ENCODE measurements at regions not wholly inside any gene's neighbourhood (a gene's known extent, or its start where the extent isn't known, plus 50 kb on each side); places are given as distances from the start of the nearest gene placed in this dataset.
"Not testable (repeated sequence)": the region's sequence is repeated elsewhere in the genome, so short reads cannot be mapped to it uniquely, and the experiment has no call there.

- no peak for TF ChIP-seq CTCF (conservative IDR thresholded peaks at IDR 0.05; ENCODE audit: control insufficient read depth, insufficient read depth, low read depth, low read length)
- peak; percentile 42 for DNase-seq (ENCODE audit: low read depth)
- H3K4me3 ChIP-seq (ENCODE audit: control insufficient read depth, low read depth, low read length): no peak overlapping the region
Measured at GRCh38 chr3:193132964-193133363, 108.1 kb upstream of the PLAAT1 start.

DNA sequence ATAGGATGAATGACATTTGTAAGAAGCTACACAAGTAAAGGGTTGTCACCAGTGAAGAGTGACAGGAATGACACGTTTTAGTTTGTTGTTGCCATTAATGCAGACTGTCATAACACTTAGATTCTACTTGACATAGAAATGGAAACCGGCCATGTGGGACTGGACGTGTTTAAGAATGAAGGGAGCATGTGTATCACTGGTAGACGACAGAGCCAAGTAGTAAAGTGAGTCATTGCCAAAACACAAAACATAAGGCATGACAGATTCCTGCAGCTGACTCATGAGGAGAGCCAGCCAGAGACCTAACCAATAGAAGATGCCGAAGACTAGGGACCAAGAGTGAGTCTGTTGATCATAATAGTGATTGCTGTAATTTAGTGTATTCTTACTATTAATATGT is 106.2 kb upstream of the PLAAT1 start:
- peak; percentile 90 for DNase-seq (ENCODE audit: low read depth)
- H3K4me3 ChIP-seq (ENCODE audit: control insufficient read depth, low read depth, low read length): no peak overlapping the region
- TF ChIP-seq CTCF (conservative IDR thresholded peaks at IDR 0.05; ENCODE audit: control insufficient read depth, insufficient read depth, low read depth, low read length): no peak

DNA sequence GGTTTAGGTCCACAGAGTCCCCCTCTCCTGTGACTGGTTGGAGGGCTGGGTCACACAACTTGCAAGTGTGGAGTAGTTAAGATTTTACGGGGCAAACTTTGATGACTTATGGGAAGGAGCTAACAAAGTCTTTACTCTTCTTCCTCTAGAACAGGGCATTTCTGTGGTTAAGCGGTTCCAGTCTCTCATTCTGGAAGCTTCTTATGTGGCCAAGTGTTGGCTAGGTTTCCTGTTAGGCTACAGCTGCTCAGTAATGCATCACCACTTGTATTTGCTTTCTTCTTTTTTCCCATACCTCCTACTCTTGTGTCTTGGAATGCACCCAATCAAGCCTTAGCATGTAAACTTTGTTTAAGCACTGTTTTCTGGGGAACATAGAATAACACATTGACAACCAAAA is 100.6 kb upstream of the PLAAT1 start:
- no peak for TF ChIP-seq CTCF (conservative IDR thresholded peaks at IDR 0.05; ENCODE audit: control insufficient read depth, insufficient read depth, low read depth, low read length)
- no peak overlapping the region for H3K4me3 ChIP-seq (ENCODE audit: control insufficient read depth, low read depth, low read length)
- DNase-seq (ENCODE audit: low read depth): peak; percentile 10

GRCh38 chr3:193145248-193145647 is 95.8 kb upstream of the PLAAT1 start:
- no peak for TF ChIP-seq CTCF (conservative IDR thresholded peaks at IDR 0.05; ENCODE audit: control insufficient read depth, insufficient read depth, low read depth, low read length)
- DNase-seq (ENCODE audit: low read depth): no peak
- H3K4me3 ChIP-seq (ENCODE audit: control insufficient read depth, low read depth, low read length): no peak overlapping the region

DNA sequence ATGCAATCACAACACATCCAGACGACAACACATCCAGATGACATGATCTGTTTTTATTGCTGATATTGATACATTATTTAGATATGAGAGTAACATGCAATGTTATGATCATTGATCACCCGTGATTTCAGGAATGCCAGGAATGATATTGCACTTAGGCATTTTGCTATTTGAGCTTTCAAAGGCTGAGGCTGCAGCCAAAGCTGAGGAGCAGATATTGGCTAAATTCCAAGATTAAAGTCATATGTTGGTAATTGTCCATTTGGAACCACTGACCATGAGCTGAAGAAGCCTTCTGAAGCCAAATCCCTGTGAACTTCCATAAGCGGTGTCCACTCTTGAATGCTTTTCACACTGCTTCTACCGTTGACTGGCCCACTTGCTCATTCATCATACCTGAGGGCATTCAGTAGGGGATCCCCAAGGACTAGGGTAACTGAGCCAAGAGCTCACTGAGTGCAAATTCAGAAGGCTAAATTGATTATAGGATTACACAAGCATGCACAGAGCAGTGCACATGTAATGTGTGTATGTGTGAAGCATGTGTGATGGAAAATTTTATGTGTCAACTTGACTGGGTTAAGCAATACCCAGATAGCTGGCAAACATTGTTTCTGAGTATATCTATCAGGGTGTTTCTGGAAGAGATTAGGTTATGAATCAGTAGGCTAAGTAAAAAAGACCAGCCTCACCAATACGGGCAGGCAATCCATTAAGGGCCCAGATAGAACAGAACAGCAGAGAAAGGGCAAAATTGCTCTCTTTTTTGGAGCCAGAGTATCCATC is 92.1 kb upstream of the PLAAT1 start:
- H3K4me3 ChIP-seq (ENCODE audit: control insufficient read depth, low read depth, low read length): no peak overlapping the region
- TF ChIP-seq CTCF (conservative IDR thresholded peaks at IDR 0.05; ENCODE audit: control insufficient read depth, insufficient read depth, low read depth, low read length): no peak
- DNase-seq (ENCODE audit: low read depth): peak; percentile 8

DNA sequence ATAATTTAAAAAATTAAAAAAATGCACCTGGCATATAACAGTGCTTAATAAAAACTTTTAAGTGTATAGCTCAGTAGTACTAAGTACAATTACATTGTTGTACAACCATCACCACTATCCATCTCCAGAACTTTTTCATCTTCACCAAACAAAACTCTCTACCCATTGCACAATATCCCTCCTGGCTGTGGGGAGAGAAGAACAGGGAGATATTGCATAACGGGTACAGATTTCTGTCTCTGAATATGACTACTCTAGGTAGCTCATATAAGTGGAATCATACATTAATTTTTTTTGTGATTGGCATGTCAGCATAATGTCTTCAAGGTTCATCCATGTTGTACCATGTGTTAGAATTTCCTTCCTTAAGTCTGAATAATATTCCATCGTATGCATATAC is 91.0 kb upstream of the PLAAT1 start:
- H3K4me3 ChIP-seq (ENCODE audit: control insufficient read depth, low read depth, low read length): no peak overlapping the region
- DNase-seq (ENCODE audit: low read depth): no peak
- no peak for TF ChIP-seq CTCF (conservative IDR thresholded peaks at IDR 0.05; ENCODE audit: control insufficient read depth, insufficient read depth, low read depth, low read length)

- not testable (repeated sequence) for DNase-seq (ENCODE audit: low read depth); H3K4me3 ChIP-seq (ENCODE audit: control insufficient read depth, low read depth, low read length)
Measured at GRCh38 chr3:193155044-193155781, 85.8 kb upstream of the PLAAT1 start.
